Left ventricle myocardium superior (tissue), 1 donor: ENCODE measurements at regions not wholly inside any gene's neighbourhood (a gene's known extent, or its start where the extent isn't known, plus 50 kb on each side); places are given as distances from the start of the nearest gene placed in this dataset.
"Not testable (repeated sequence)": the region's sequence is repeated elsewhere in the genome, so short reads cannot be mapped to it uniquely, and the experiment has no call there.

Source experiments
- ATAC-seq: fragments of 200-7000 bp; cut with Tn5 transposase; one replicate; pipeline ENCODE4 v1.9.1; 2020; ENCODE audit warnings: mild to moderate bottlenecking, moderate library complexity
- DNase-seq: peaks from one replicate; pipeline ENCODE4 v3.0.0-alpha.2; 2020
- intact Hi-C: fragments of 100-400 bp; cut with micrococcal nuclease; formaldehyde crosslinking; loops from one replicate; pipeline ENCODE4 v1.11.0; 2022
- donor health status: DM: no; HTN: yes; CAD: no; lungs with severe emphysema.

- intact Hi-C loops = no loop called here
- DNase-seq (no peak), ATAC-seq (no peak)
Observed at GRCh38 chr4:164616961-164617360, 137.0 kb upstream of the SMIM31 start.

GRCh38 chr4:164617426-164617825 is 136.5 kb upstream of the SMIM31 start:
- ATAC-seq (no peak), DNase-seq (no peak)
- intact Hi-C loops = no loop called here

- intact Hi-C loops = no loop called here
- ATAC-seq (no peak), DNase-seq (no peak)
Observed at GRCh38 chr4:164617911-164618310, 136.0 kb upstream of the SMIM31 start.

GRCh38 chr4:164621886-164622521 is 131.9 kb upstream of the SMIM31 start:
- ATAC-seq = no peak
- no peak for DNase-seq
- intact Hi-C loops = no loop called here

- ATAC-seq (no peak), DNase-seq (no peak)
- intact Hi-C loops = no loop called here
Observed at GRCh38 chr4:164623099-164623498, 130.8 kb upstream of the SMIM31 start.

GRCh38 chr4:164639001-164639400 is 114.9 kb upstream of the SMIM31 start:
- intact Hi-C loops = no loop called here
- DNase-seq = no peak
- ATAC-seq = no peak

- DNase-seq (no peak), ATAC-seq (no peak)
- intact Hi-C loops = no loop called here
Observed at GRCh38 chr4:164648151-164648848, 105.6 kb upstream of the SMIM31 start.

GRCh38 chr4:164648849-164649212 is 105.1 kb upstream of the SMIM31 start:
- intact Hi-C loops = no loop called here
- no peak for ATAC-seq

GRCh38 chr4:164659765-164660164 is 94.2 kb upstream of the SMIM31 start:
- no peak for ATAC-seq
- intact Hi-C loops = no loop called here

More at GRCh38 chr4:164648849-164649212, 105.1 kb upstream of the SMIM31 start:
- DNase-seq = no peak

GRCh38 chr4:164676152-164676551 is 77.8 kb upstream of the SMIM31 start:
- DNase-seq, intact Hi-C loops, ATAC-seq: not testable (repeated sequence)

More at GRCh38 chr4:164659765-164660164, 94.2 kb upstream of the SMIM31 start:
- no peak for DNase-seq

GRCh38 chr4:164683040-164683439 is 70.9 kb upstream of the SMIM31 start:
- no peak for DNase-seq
- ATAC-seq = no peak

GRCh38 chr4:164695650-164696049 is 58.3 kb upstream of the SMIM31 start:
- intact Hi-C loops = no loop called here
- no peak for DNase-seq
- ATAC-seq = no peak

More at GRCh38 chr4:164683040-164683439, 70.9 kb upstream of the SMIM31 start:
- intact Hi-C loops = no loop called here

- intact Hi-C loops = no loop called here
- ATAC-seq = no peak
- no peak for DNase-seq
Observed at GRCh38 chr4:164700471-164700870, 53.5 kb upstream of the SMIM31 start.

GRCh38 chr4:164701665-164702064 is 52.3 kb upstream of the SMIM31 start:
- no peak for DNase-seq
- intact Hi-C loops = no loop called here
- no peak for ATAC-seq
